Chondrocyte (in vitro differentiated cells): ENCODE measurements at regions not wholly inside any gene's neighbourhood (a gene's known extent, or its start where the extent isn't known, plus 50 kb on each side); places are given as distances from the start of the nearest gene placed in this dataset.

Source experiments
- DNase-seq: peaks from one replicate; pipeline ENCODE4 v3.0.0; 2021; ENCODE audit warnings: mixed read lengths, low spot score
- H3K27ac Mint-ChIP-seq: one replicate; pipeline ENCODE4 v1.8.0; 2021; ENCODE audit warnings: mild to moderate bottlenecking, moderate library complexity, mixed read lengths; ENCODE audit not compliant: unreplicated experiment
- H3K27me3 Mint-ChIP-seq: 2 replicates; pipeline ENCODE4 v1.8.0; 2021; ENCODE audit warnings: low read depth, mixed read lengths
- H3K36me3 Mint-ChIP-seq: 2 replicates; pipeline ENCODE4 v1.8.0; 2021; ENCODE audit warnings: low read depth, mixed read lengths
- H3K4me1 Mint-ChIP-seq: 2 replicates; pipeline ENCODE4 v1.8.0; 2021; ENCODE audit warnings: low read depth, mild to moderate bottlenecking, mixed read lengths
- H3K4me3 Mint-ChIP-seq: one replicate; pipeline ENCODE4 v1.8.0; 2021; ENCODE audit warnings: mild to moderate bottlenecking, moderate library complexity, mixed read lengths; ENCODE audit not compliant: unreplicated experiment
- H3K9me3 Mint-ChIP-seq: 2 replicates; pipeline ENCODE4 v1.8.0; 2021; ENCODE audit warnings: low read depth, mixed read lengths
- CTCF ChIP-seq: fragments of 200-600 bp; sonication (generic); IDR thresholded peaks from 2 replicates; pipeline ENCODE4 v1.5.0; 2021; ENCODE audit warnings: antibody characterized with exemption, mild to moderate bottlenecking, moderate library complexity

- Mint-ChIP-seq H3K9me3 (peaks cover 2% of the 10 kb centered on the region), H3K27me3 (peaks cover 24% of the 10 kb centered on the region), H3K4me1 (no peaks in the 10 kb centered on the region), H3K4me3 (no peak overlapping the region), H3K27ac (no peak overlapping the region), H3K36me3 (no peaks in the 10 kb centered on the region)
- no peak for TF ChIP-seq CTCF
- no peak for DNase-seq
Measured at GRCh38 chr22:19603767-19604166, 79.6 kb upstream of the CLDN5 start.

- Mint-ChIP-seq H3K4me1 (no peaks in the 10 kb centered on the region), H3K9me3 (peaks cover 2% of the 10 kb centered on the region), H3K27me3 (peaks cover 29% of the 10 kb centered on the region), H3K36me3 (no peaks in the 10 kb centered on the region), H3K27ac (no peak overlapping the region), H3K4me3 (no peak overlapping the region)
- TF ChIP-seq CTCF = no peak
- peak; percentile 33 for DNase-seq
Measured at GRCh38 chr22:19604711-19605268, 80.6 kb upstream of the CLDN5 start.

GRCh38 chr22:19605508-19606331, 81.5 kb upstream of the CLDN5 start:
- H3K9me3 Mint-ChIP-seq = peaks cover 2% of the 10 kb centered on the region
- TF ChIP-seq CTCF = no peak
- H3K36me3 Mint-ChIP-seq = no peaks in the 10 kb centered on the region
- no peaks in the 10 kb centered on the region for H3K4me1 Mint-ChIP-seq
- DNase-seq = peak; percentile 79
- H3K4me3 Mint-ChIP-seq = no peak overlapping the region
- H3K27me3 Mint-ChIP-seq = peaks cover 28% of the 10 kb centered on the region
- no peak overlapping the region for H3K27ac Mint-ChIP-seq

GRCh38 chr22:19606332-19607191, 82.4 kb upstream of the CLDN5 start:
- DNase-seq = peak; percentile 41
- no peak overlapping the region for H3K4me3 Mint-ChIP-seq
- no peaks in the 10 kb centered on the region for H3K36me3 Mint-ChIP-seq
- no peak overlapping the region for H3K27ac Mint-ChIP-seq
- TF ChIP-seq CTCF = no peak
- peaks cover 2% of the 10 kb centered on the region for H3K9me3 Mint-ChIP-seq
- H3K27me3 Mint-ChIP-seq = peaks cover 29% of the 10 kb centered on the region
- H3K4me1 Mint-ChIP-seq = no peaks in the 10 kb centered on the region
